OCI-LY3 (cell line): ENCODE measurements at regions not wholly inside any gene's neighbourhood (a gene's known extent, or its start where the extent isn't known, plus 50 kb on each side); places are given as distances from the start of the nearest gene placed in this dataset.

Experiments
- CTCF ChIP-seq: fragments of 200-600, 300-600 bp; sonication (generic); IDR thresholded peaks from 2 replicates; pipeline ENCODE4 v1.5.1; 2014; ENCODE audit warnings: antibody characterized with exemption, low read length, low read depth
- EZH2phosphoT487 ChIP-seq: fragments of 200-600 bp; shearing (Covaris generic); IDR thresholded peaks from 2 replicates; pipeline ENCODE4 v1.6.1; 2018; ENCODE audit warnings: antibody characterized with exemption, mixed run types, low read depth

DNA sequence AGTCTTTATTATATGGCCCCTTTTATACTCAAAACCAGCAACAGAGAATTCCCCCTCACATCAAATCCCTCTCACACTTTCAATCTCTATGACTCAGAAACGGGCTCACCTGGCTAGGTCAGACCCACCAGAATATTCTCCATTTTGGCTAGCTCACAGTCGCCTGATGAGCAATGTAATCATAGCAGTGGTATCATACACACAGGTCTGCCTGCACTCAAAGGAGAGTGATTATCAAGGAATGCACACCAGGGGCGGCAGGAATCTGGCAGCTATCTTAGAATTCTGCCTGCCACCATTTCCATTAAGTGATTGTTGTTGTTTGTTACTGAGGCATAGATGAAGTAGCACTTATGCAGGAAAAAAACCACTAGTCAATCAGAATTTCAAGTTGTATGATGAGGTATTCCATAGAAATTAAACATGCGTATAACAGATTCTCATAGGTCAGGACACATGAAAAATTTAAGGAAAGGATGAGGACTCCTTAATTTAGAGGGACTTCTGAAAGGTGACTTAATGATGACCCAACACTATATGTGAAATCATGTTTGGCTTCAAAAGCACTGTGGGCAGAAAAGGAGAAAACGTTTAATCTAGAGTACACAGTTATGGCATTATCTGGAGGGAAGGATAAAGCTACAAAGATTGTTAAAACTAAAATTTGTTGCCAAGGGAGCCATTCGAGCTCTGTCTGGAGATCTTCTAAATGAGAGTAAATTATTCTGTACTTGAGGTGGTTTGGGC lies 185.8 kb upstream of the DDI1 start:
- TF ChIP-seq CTCF: no peak
- TF ChIP-seq EZH2phosphoT487: no peak
